MCF 10A (cell line): ENCODE measurements at regions not wholly inside any gene's neighbourhood (a gene's known extent, or its start where the extent isn't known, plus 50 kb on each side); places are given as distances from the start of the nearest gene placed in this dataset.

Experiments used
- BruUV-seq: library from RNA; stranded (reverse); fragments of 400-500 nt; replicated peaks from 2 replicates; lab custom pipeline; 2021; lab: Mats Ljungman, UMichigan
- CTCF ChIA-PET: fragments of 300-600 bp; sonication (Branson Sonifier 250); formaldehyde crosslinking; extraction: SDS; loops from one replicate; lab custom pipeline; 2021; ENCODE audit warnings: antibody characterized with exemption, inconsistent platforms; lab: Yijun Ruan, JAX
- POLR2A ChIA-PET: fragments of 300-600, 350-650 bp; sonication (Branson Sonifier 250); formaldehyde crosslinking; extraction: SDS; loops from one replicate; lab custom pipeline; 2020; ENCODE audit warnings: antibody characterized with exemption, inconsistent platforms; lab: Yijun Ruan, JAX
- DNase-seq: peaks from one replicate; pipeline ENCODE4 v3.0.0-alpha.2; 2018; ENCODE audit not compliant: unreplicated experiment
- H3K27ac Mint-ChIP-seq: one replicate; pipeline ENCODE4 v1.8.0; 2022; ENCODE audit warnings: mild to moderate bottlenecking, low read depth, mixed read lengths; ENCODE audit not compliant: unreplicated experiment
- H3K27me3 Mint-ChIP-seq: one replicate; pipeline ENCODE4 v1.8.0; 2022; ENCODE audit warnings: mixed read lengths; ENCODE audit not compliant: insufficient read depth, unreplicated experiment
- H3K36me3 Mint-ChIP-seq: one replicate; pipeline ENCODE4 v1.8.0; 2022; ENCODE audit warnings: mild to moderate bottlenecking, moderate library complexity, mixed read lengths; ENCODE audit not compliant: insufficient read depth, unreplicated experiment
- H3K4me1 Mint-ChIP-seq: one replicate; pipeline ENCODE4 v1.8.0; 2022; ENCODE audit warnings: mixed read lengths; ENCODE audit not compliant: insufficient read depth, unreplicated experiment
- H3K4me3 Mint-ChIP-seq: one replicate; pipeline ENCODE4 v1.8.0; 2022; ENCODE audit warnings: mild to moderate bottlenecking, moderate library complexity, mixed read lengths; ENCODE audit not compliant: unreplicated experiment
- H3K9me3 Mint-ChIP-seq: one replicate; pipeline ENCODE4 v1.8.0; 2022; ENCODE audit warnings: mixed read lengths; ENCODE audit not compliant: unreplicated experiment
- CTCF ChIP-seq: fragments of 200-600 bp; IDR thresholded peaks from one replicate; pipeline ENCODE4 v1.8.0; 2022; ENCODE audit warnings: antibody characterized with exemption, mild to moderate bottlenecking; ENCODE audit not compliant: unreplicated experiment
- intact Hi-C: fragments of 100-400 bp; cut with micrococcal nuclease; formaldehyde crosslinking; loops from 2 replicates; pipeline ENCODE4 v1.14.1; 2022

GRCh38 chr7:12945901-12946300 lies 258.5 kb downstream of the ARL4A start:
- intact Hi-C loops = no loop called here
- H3K36me3 Mint-ChIP-seq = no peaks in the 10 kb centered on the region
- H3K9me3 Mint-ChIP-seq = no peaks in the 10 kb centered on the region
- H3K27ac Mint-ChIP-seq = no peak overlapping the region
- POLR2A ChIA-PET = no interaction called here
- H3K27me3 Mint-ChIP-seq = no peaks in the 10 kb centered on the region
- no TSS peak for BruUV-seq
- no peak for TF ChIP-seq CTCF
- H3K4me3 Mint-ChIP-seq = no peak overlapping the region
- CTCF ChIA-PET = no interaction called here
- peaks cover 25% of the 10 kb centered on the region for H3K4me1 Mint-ChIP-seq
- DNase-seq = peak; percentile 49

GRCh38 chr7:12947465-12947864 lies 260.0 kb downstream of the ARL4A start:
- CTCF ChIA-PET = interaction anchor here (0.6 kb wide), 1 partner anchor 76 kb away, joined by 3 read pairs; no protein-coding TSS in a partner anchor
- DNase-seq = no peak

GRCh38 chr7:12949060-12949931 lies 261.9 kb downstream of the ARL4A start:
- DNase-seq = peak; percentile 45
- no peaks in the 10 kb centered on the region for H3K9me3 Mint-ChIP-seq
- no TSS peak for BruUV-seq
- H3K27ac Mint-ChIP-seq = peak overlapping the region; percentile 81
- no peaks in the 10 kb centered on the region for H3K36me3 Mint-ChIP-seq
- TF ChIP-seq CTCF = no peak
- intact Hi-C loops = no loop called here
- POLR2A ChIA-PET = interaction anchor here (0.6 to 2.4 kb wide), 4 partner anchors 13 to 259 kb away, joined by 3 to 7 read pairs (median 5); no protein-coding TSS in a partner anchor
- no peak overlapping the region for H3K4me3 Mint-ChIP-seq
- CTCF ChIA-PET = interaction anchor here (0.6 to 1.0 kb wide), 5 partner anchors 115 to 1753 kb away, joined by 3 to 6 read pairs (median 3); no protein-coding TSS in a partner anchor
- no peaks in the 10 kb centered on the region for H3K27me3 Mint-ChIP-seq
- H3K4me1 Mint-ChIP-seq = peaks cover 21% of the 10 kb centered on the region

More at GRCh38 chr7:12947465-12947864, 260.0 kb downstream of the ARL4A start:
- POLR2A ChIA-PET = interaction anchor here (1.2 to 2.4 kb wide), 2 partner anchors 24 to 70 kb away, joined by 4 to 6 read pairs; no protein-coding TSS in a partner anchor
- Mint-ChIP-seq H3K4me3 (no peak overlapping the region), H3K27me3 (no peaks in the 10 kb centered on the region), H3K27ac (no peak overlapping the region), H3K36me3 (no peaks in the 10 kb centered on the region), H3K9me3 (no peaks in the 10 kb centered on the region), H3K4me1 (peaks cover 26% of the 10 kb centered on the region)
- BruUV-seq = no TSS peak
- TF ChIP-seq CTCF = no peak
- intact Hi-C loops = no loop called here

- Mint-ChIP-seq H3K27ac (peak overlapping the region; percentile 83), H3K9me3 (no peaks in the 10 kb centered on the region), H3K4me3 (no peak overlapping the region), H3K36me3 (no peaks in the 10 kb centered on the region), H3K27me3 (no peaks in the 10 kb centered on the region), H3K4me1 (peaks cover 17% of the 10 kb centered on the region)
- intact Hi-C loops = no loop called here
- POLR2A ChIA-PET = interaction anchor here (0.6 to 2.0 kb wide), 11 partner anchors 9 to 264 kb away, joined by 3 to 9 read pairs (median 4); partner anchors contain the start of gene ARL4A
- peak; percentile 80 for DNase-seq
- CTCF ChIA-PET = interaction anchor here (0.6 to 1.2 kb wide), 6 partner anchors 9 to 220 kb away, joined by 3 to 4 read pairs (median 3); no protein-coding TSS in a partner anchor
- TF ChIP-seq CTCF = no peak
- BruUV-seq = no TSS peak
These were observed 264.0 kb downstream of the ARL4A start for GRCh38 chr7:12951397-12951801.
